ENCODE measurements at regions not wholly inside any gene's neighbourhood (a gene's known extent, or its start where the extent isn't known, plus 50 kb on each side); places are given as distances from the start of the nearest gene placed in this dataset.

GRCh38 chr7:119688831-119689230 is 584.1 kb upstream of the KCND2 start:
- no peaks in the 10 kb centered on the region for H3K27me3 ChIP-seq (replicated peaks; ENCODE audit: insufficient read depth, low read depth, low read length, poor library complexity)
- TF ChIP-seq EZH2 (IDR thresholded peaks at IDR 0.05; ENCODE audit: borderline replicate concordance, low read depth, low read length, poor library complexity, severe bottlenecking): no peak
- no peak for TF ChIP-seq CTCF (conservative IDR thresholded peaks at IDR 0.05; ENCODE audit: low read depth, low read length)
- peaks cover 4% of the 10 kb centered on the region for H3K9me3 ChIP-seq (ENCODE audit: low read depth, low read length, poor library complexity, severe bottlenecking)
- BruUV-seq (replicated peaks): no TSS peak
- H3K4me3 ChIP-seq (ENCODE audit: low read depth, low read length, poor library complexity, severe bottlenecking): no peak overlapping the region
- H3K27ac ChIP-seq (ENCODE audit: low read depth, low read length, poor library complexity, severe bottlenecking): no peak overlapping the region
- DNase-seq (ENCODE audit: low spot score): no peak
- intact Hi-C loops (cut with micrococcal nuclease; ENCODE audit: unreplicated experiment): no loop called here
- no peaks in the 10 kb centered on the region for H3K36me3 ChIP-seq (ENCODE audit: insufficient read depth, low read length, poor library complexity, severe bottlenecking)
- ChIA-PET CTCF (no interaction called here), POLR2A (ENCODE audit: low non-redundant PET) (no interaction called here)
- H3K4me1 ChIP-seq (ENCODE audit: insufficient read depth, low read length, poor library complexity, severe bottlenecking): no peaks in the 10 kb centered on the region

- intact Hi-C loops (cut with micrococcal nuclease; ENCODE audit: unreplicated experiment): no loop called here
- TF ChIP-seq CTCF (conservative IDR thresholded peaks at IDR 0.05; ENCODE audit: low read depth, low read length): no peak
- no peak for TF ChIP-seq EZH2 (IDR thresholded peaks at IDR 0.05; ENCODE audit: borderline replicate concordance, low read depth, low read length, poor library complexity, severe bottlenecking)
- ChIA-PET CTCF (no interaction called here), POLR2A (ENCODE audit: low non-redundant PET) (no interaction called here)
- H3K9me3 ChIP-seq (ENCODE audit: low read depth, low read length, poor library complexity, severe bottlenecking): peaks cover 13% of the 10 kb centered on the region
- H3K4me3 ChIP-seq (ENCODE audit: low read depth, low read length, poor library complexity, severe bottlenecking): no peak overlapping the region
- no peaks in the 10 kb centered on the region for H3K36me3 ChIP-seq (ENCODE audit: insufficient read depth, low read length, poor library complexity, severe bottlenecking)
- BruUV-seq (replicated peaks): no TSS peak
- DNase-seq (ENCODE audit: low spot score): no peak
- H3K27ac ChIP-seq (ENCODE audit: low read depth, low read length, poor library complexity, severe bottlenecking): no peak overlapping the region
- no peaks in the 10 kb centered on the region for H3K4me1 ChIP-seq (ENCODE audit: insufficient read depth, low read length, poor library complexity, severe bottlenecking)
- H3K27me3 ChIP-seq (replicated peaks; ENCODE audit: insufficient read depth, low read depth, low read length, poor library complexity): no peaks in the 10 kb centered on the region
Measured at GRCh38 chr7:119692541-119692940, 580.4 kb upstream of the KCND2 start.

- ChIA-PET POLR2A (ENCODE audit: low non-redundant PET) (no interaction called here), CTCF (no interaction called here)
- Histone ChIP-seq H3K4me3 (ENCODE audit: low read depth, low read length, poor library complexity, severe bottlenecking) (no peak overlapping the region), H3K27me3 (replicated peaks; ENCODE audit: insufficient read depth, low read depth, low read length, poor library complexity) (no peaks in the 10 kb centered on the region), H3K4me1 (ENCODE audit: insufficient read depth, low read length, poor library complexity, severe bottlenecking) (no peaks in the 10 kb centered on the region), H3K27ac (ENCODE audit: low read depth, low read length, poor library complexity, severe bottlenecking) (no peak overlapping the region), H3K36me3 (ENCODE audit: insufficient read depth, low read length, poor library complexity, severe bottlenecking) (no peaks in the 10 kb centered on the region), H3K9me3 (ENCODE audit: low read depth, low read length, poor library complexity, severe bottlenecking) (peaks cover 13% of the 10 kb centered on the region)
- no TSS peak for BruUV-seq (replicated peaks)
- DNase-seq (ENCODE audit: low spot score): no peak
- intact Hi-C loops (cut with micrococcal nuclease; ENCODE audit: unreplicated experiment): no loop called here
- no peak for TF ChIP-seq CTCF (conservative IDR thresholded peaks at IDR 0.05; ENCODE audit: low read depth, low read length)
- no peak for TF ChIP-seq EZH2 (IDR thresholded peaks at IDR 0.05; ENCODE audit: borderline replicate concordance, low read depth, low read length, poor library complexity, severe bottlenecking)
Measured at GRCh38 chr7:119694506-119694905, 578.5 kb upstream of the KCND2 start.

All from A673 (cell line).